ENCODE measurements at regions not wholly inside any gene's neighbourhood (a gene's known extent, or its start where the extent isn't known, plus 50 kb on each side); places are given as distances from the start of the nearest gene placed in this dataset.

DNA sequence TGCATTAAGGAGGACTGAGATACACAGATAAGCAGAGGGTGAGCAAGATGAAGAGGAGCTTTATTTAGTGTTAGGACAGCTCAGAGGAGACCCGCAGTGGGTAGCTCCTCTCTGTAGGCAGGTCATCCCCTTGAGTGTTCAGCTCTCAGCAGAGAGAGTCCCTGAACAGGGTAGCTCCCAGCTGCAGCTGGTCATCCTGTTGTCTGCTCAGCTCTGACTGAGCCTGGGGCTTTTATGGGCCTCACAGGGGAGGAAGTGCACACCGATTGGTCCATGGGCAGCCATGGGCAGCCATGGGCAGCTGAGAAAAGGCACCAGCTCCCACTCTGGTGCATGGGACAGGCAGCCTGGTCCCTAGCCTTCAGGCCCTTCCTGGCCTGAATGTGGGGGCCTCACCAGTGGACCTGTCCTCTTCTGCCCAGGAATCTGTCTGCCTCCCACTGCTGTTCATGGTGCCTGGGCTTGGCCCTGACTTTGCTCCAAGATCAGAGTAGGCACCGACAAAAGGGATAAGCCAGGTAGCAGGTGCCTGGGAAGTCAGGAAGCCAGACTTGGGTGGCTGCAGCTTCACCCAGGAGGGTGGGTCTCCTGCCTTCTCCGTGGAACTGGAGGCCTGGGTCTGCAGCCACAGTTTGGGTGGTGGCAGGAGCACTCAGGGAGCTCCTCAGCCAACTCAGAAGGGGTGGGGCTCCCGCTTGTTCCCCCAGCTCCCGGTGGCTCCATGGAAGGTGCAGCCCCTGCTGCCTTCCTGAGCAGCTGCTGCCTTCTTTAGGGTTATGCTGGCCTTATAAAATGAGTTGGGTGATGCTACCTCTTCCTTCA lies 54.7 kb downstream of the MYEOV start:
- no peak for DNase-seq (ENCODE audit: low read depth)

DNA sequence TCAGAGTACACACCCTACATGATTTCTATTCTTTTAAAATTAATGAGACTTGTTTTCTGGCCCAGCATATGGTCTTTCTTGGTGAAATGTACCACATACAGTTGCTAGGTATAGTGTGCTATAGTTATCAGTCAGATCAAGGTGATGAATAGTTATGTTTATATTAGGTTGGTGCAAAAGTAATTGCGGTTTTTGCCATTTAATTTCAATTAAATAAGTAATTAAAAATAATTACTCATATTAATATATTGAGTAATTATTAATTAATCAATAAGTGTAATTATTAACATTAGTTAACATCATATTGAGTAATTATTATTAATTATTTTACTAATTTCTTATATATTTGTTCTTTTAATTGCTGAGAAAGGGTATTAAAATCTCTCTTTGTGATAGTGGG lies 56.1 kb downstream of the MYEOV start:
- DNase-seq (ENCODE audit: low read depth), result no peak

DNA sequence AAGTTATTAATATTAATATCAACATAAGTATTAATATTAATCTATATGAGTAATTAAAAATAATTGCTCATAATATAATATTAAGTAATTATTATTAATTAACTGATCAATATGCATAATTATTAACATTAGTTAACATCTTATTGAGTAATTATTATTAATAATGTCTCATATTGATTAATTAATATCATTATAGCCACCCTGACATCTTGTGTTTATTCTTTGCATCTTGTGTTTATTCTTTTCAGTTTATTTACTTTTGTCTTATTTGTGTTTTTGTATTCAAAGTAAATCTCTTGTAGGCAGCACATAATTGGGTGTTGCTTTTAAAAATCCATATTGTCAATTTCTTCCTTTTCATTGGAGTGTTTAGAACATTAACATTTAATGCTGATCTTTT lies 56.6 kb downstream of the MYEOV start:
- no peak for DNase-seq (ENCODE audit: low read depth)

DNA sequence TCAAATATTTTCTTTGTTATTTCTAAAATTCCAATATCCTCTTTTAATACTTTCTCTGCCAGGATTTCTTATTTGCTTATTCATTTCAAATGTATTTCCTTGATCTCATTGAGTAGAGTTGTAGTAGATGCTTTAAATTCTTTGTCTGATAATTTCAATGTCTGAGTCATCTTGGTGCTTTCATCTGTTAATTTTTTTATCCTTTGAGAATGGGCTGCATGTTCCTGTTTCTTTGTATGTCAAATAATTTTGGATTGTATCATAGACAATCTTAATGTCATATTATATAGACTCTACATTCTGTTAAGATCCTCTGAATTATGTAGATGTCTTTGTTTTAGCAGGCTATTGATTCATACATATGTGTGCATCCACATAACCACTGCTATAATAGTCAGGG lies 57.5 kb downstream of the MYEOV start:
- peak; percentile 59 for DNase-seq (ENCODE audit: low read depth)

DNA sequence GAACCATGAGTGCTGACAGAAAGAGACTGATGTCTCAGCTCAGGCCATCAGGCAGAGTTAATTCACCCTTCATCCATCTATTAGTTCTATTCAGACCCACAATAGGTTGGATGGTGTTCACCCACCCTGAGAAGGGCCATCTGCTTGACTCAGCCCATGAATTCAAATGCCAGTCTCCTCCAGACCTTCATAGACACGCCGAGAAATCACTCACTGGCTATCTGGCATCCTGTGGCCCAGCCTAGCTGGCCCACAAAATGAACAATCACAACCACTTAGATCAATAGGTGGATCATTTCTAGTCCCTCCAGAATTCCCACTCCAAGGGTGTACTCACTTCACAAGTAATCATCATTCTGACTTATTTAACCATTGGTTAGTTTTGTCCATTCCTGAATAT lies 58.2 kb downstream of the MYEOV start:
- DNase-seq (ENCODE audit: low read depth), result no peak

DNA sequence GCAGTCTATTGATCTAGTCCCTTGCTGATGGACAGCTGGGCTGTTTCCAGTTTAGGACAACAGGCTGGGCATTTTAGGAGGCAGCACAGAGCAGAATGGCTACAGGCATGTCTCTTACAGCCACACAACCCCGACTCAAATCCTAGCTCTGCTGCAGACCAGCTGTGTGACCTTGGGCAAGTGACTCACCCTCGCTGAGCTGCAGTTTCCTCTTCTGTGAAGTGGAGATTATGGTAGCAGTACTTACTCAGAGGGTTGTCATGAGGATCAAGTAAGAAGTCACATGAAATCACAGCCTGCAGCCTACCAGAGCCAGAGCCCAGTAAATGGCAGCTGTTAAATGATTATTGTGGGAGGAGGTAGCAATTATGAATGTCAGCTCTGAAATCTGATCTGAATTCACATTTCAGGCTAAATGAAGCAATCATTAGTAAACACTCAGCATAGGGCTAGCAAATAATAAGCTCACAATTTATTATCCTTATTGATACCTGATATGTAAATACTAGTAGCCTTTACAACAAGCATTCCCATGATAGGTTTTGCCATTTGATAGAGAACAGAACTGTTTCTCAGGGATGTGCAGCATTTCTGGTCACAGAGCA lies 58.9 kb downstream of the MYEOV start:
- peak; percentile 79 for DNase-seq (ENCODE audit: low read depth)

DNA sequence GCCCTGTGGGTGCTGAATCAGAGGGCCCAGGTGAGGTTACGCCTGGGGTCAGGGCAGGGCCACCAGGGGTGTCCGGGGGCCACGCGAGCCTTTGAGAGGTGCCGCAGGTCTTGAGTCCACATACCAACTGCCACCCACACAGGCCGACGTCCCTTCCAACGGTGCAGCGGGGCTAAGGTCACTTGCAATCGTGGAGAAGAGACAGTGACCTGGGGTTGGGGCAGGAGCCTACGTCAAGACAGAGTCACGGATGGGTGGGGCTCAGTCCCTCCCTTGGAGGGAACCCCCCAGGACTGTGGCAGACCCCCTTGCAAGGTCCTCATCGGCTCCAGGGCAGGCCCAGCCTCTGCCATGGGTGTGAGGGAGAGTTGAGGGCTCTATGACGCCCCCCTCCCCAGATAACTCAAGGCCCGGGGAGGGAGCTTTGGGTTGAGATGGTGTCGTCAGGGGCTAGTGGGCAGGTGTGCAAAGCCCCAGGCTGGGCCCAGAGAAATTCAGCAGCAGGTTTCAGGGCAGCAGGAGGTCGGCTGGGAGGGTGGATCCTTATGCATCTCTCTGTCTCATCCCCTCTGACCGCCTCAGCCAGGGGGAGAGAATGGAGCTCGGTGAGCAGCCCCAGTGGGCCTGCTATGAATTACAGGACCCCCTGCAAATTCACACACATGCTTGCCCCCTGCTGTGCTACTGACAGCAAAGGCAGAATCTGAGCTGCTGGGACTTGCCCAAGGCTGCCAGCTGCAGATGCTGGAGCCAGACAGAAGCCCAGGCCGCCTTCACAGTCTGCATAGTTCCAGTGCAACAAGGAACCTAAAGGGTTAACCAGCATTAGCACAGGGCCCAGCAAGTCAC lies 60.0 kb downstream of the MYEOV start:
- DNase-seq (ENCODE audit: low read depth), result no peak

DNA sequence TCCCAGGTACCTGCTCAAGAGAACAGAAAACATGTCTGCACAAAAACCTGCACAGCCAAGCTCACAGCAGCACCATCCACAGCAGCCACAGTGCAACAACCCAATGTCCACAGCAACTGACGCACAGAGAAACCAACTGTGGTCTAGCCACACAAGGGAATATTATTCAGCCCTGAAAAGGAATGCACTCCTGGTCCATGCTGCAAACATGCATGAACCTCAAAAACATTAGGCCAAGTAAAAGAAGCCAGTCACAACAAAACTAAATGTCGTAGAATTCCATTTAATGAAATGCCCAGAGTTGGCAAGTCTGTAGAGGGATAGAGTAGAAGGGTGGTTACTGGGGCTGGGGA lies 60.6 kb downstream of the MYEOV start:
- no peak for DNase-seq (ENCODE audit: low read depth)

DNA sequence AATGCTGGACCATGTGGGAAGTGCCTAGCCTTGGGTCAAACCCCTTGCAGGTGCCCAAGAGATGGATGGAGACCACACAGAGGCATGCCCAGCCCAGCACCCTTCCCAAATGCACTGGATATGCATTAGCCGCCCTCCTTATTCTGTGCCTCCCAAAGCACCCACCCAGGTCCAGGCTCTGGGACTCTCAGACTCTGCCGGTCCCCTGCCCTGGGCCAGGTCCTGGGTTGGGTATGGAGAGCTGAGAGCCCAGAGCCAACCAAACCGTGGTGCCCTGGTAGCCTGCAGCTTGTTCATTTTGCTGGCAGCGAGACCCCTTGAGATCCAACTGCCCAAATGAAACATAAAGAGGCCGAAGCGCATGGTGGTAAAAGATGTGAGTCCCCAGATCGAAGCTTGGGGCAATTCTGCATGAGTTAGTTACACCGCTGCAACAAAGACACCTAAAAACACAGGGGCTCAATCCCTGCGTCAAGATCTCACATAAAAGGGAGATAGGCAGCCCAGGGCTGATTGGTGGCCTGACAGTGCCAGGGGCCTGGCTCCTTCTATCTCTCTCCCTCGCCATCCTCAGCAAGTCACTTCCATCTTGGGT lies 61.5 kb downstream of the MYEOV start:
- no peak for DNase-seq (ENCODE audit: low read depth)

DNA sequence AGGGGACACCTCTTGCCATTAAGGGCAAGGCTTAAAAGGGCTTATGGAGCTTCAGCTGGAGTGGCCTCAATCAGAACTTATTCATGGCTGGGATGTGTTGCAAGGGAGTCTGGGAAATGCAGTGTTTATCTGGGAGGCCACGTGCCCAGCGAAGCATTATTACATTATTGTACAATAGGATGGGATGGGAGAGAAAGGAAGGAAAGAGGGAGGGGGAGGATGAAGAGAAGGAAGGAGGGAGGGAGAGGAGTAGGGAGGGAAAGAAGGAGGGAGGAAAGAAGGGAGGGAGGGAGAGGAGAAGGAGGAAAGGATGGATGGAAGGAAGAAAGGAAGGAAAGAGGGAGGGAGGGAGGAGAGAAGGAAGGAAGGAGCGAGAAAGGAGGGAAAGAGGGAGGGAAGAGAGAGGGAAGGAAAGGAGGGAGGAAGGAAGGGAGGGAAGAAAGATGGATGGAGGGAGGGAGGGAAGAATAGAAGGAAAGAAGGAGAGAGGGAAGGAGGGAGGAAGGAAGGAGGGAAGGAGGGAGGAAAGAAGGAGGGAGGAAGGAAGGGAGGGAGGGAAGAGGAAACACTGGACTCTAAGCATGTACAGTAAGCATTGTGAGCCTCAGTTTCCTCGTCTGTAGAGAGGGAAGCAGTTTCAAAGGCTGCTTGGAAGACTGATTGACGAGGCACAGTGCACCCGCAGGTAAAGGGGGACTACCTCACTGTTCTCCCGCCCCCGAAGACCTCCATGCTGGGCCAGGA lies 62.2 kb downstream of the MYEOV start:
- DNase-seq (ENCODE audit: low read depth), result no peak

DNA sequence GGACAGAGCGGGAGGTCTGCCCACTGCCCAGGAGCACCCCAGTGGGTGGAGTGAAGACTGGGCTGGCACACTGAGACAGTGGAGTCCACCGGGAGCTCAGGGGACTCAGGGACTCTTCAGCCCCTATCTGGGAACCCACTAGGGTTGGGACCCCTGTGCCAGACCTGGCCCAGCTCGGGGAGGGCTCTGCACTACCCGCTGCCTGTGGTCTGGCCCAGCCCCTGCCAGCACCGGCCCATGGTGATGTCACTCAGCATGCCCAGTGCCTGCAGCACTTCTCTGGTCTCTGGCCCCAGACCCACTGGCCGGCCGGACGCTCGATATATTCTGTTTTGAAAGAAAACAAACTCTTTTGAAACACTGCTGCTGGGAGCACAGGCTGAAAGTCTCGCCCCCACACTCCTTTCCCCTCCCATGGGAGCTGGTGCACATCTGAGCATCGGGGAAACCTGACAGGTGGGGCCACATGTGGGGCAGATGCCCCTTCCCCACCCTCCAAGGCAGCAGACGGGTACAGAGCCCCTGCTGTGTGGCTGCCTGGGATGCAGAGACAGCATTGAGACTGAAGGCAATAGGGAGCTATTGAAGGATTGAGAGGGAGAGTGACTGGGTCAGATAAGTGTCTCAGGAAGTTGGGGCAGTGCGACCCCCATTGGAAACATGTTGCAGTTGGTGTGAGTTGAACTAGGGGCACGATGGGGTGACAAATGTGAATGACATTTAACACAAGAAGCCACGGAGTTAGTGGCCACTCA lies 62.9 kb downstream of the MYEOV start:
- no peak for DNase-seq (ENCODE audit: low read depth)

DNA sequence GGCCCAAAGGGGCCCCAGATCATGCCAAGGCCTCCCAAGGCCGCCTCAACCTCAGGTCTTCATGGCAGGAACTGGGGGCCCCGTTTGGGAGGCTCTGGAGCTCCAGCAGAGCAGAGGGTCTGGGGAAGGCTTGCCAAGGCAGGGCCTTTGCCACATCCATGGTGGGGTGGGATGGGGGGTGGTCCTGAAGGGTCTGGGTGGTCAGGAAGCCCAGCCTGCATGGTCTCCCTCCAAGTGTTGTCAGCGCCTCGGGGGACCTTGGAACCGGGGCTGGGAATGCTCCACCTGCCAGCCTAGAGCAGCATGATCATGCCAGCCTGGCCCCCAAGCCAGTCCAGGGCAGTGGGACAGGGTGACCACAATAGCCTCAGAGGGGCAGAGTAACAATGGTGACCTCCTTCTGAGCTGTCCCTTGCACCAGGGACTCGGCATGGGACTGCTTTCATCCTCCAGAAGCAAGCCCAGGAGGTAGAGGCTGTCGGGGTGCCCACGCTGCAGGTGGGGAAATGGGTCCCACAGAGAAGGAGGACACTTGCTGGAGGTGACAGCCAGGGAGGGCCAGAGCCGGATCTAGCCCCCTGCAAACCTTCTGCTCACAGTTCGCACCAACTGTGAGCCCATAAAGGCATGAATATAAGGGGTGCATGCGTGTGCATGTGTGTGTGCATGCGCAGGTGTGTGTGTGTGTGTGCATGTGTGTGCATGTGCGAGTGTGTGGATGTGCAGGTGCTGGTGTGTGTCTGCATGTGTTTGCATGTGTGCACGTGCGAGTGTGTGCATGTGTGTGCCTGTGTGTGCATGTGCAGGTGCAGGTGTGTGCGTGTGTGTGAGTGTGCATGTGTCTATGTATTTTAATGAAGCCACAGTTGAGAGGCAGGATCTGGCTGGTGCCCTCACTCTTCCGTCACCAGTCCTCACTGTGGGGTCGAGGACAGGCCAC lies 63.8 kb downstream of the MYEOV start:
- no peak for DNase-seq (ENCODE audit: low read depth)

DNA sequence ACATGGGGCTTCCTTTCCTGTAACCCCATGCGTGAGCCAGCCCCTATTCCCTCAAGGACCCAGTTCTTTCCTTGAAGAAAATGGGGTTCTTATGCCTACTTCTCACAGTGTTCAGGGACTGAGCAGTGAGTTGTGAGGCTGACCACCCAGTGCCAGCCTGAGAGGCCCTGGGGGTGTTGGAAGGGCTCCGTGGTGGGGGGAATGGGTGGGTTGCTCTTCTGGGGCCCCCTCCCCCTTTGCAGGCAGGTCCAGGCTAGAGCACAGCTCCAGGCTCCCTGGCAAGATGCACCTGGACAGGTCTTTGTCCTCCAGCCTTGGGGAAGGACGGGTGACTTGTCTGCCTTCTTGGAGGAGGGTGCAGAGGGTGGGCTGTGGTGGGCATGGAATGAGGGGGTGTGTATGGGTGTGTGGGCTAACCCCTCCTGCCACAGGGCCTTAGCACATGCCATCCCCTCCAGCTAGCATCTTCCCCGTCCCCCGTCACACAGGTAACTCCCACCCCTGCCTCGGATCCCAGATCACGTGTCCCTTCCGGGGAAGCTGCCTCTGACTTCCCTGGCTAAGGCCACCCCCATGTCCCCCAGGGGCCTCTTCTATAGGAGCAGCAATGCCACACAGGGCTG lies 64.6 kb downstream of the MYEOV start:
- no peak for DNase-seq (ENCODE audit: low read depth)

DNA sequence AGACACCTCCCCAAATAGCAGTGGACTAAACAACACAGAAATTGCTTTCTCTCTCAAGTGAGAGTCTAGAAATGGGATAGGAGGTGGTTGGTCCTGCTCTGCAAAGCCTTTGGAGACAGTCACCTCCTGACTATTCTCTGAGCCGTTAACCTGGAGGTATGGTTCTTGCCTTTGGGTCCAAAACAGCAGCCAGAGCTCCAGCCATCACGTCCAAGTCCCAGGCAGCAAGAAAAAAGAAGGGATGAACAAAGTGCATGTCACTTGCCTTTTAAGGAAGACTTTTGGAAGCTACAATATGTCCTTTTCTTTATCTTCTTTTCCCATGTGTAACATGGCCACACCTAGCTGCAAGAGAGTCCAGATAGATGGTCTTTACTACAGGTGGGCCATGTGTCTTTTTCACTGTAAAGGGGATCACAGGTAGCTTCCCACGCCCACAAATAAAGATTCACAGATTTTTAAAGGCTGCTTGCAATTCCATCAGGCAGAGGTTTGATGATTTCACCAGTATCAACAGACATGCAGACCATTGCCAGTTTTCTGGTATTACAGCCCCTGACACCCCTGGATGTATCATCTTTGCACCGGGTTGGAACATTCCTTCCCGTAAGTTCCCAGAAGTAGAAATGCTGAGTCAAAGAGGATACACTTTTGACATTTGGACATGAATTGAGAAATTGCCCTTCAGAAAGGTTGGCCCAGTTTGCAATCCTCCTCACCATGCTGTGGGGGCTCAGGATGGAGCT lies 66.0 kb downstream of the MYEOV start:
- DNase-seq (ENCODE audit: low read depth), result no peak

DNA sequence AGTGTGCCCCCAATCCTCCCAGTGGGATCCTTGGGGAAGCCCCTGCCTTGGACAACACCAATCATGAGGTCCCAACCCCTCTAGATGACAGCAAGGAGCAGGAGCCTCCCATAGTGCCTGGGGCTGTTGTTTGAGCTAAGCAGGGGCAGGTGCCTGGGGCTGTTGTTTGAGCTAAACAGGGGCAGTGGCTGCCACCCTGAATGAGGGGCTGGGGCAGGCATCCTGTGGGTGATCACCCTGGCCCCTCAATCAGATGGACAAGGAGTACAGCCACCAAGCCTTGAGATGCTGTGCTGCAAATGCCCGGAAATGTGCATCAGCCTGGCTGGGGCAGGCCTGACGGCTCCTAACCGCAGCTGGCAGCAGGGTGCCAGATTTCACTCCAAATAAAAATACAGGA lies 66.7 kb downstream of the MYEOV start:
- DNase-seq (ENCODE audit: low read depth), result no peak

DNA sequence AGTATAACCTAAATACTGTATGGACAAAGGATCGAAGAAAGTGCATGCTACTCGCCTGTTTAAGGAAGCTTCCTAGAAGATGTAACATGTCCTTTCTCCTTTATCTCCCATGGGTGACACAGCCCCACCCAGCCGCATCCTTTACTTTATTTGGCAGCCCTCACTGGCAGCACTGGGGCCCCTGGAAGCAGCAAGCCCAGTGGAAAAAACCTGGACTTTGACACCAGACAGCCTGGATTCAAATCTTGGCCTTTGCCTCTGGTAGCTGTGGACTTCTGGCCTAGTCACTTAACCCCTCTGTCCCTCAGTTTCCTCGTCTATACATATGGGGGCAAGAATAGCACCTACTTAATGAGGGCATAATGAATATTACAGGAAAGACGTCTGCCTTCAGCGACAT lies 67.1 kb downstream of the MYEOV start:
- DNase-seq (ENCODE audit: low read depth), result no peak

DNA sequence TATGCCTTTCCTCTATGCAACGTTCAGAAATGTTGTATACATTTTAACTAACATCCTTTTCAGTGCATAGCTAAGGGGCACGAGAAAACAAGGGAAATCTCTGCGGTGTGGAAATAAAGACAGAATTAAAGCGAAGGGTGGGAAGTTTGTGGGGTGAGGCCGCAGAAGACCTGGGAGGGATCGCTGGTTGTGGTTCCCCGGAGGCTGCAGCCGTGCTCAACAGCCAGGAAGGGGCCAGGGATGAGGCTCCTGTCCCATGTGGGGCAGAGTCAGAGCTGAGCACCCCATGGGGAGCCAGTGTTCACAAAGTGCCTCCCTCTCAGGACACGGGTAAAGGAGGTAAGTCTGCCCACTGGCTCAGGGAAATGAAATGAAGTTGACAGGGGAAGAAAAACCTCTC lies 67.5 kb downstream of the MYEOV start:
- DNase-seq (ENCODE audit: low read depth), result no peak

DNA sequence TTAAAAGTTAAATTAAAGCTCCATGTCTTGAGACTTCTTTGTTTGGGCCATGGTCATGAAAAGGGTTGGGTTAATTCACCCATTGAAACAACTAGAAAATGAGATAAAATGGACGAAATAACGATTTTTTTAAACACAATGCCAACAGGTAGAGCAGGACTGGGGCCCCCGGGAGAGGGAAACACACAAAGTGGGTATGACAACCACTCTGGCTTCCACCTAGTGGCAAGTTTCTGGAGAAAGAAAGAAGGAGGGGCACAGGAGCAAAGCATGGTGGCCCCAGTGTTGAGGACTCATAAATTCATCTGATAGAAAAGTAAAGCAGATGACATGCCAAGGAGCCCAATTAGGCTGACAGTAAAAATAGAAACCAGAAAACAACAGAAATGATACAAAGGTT lies 68.4 kb downstream of the MYEOV start:
- no peak for DNase-seq (ENCODE audit: low read depth)

DNA sequence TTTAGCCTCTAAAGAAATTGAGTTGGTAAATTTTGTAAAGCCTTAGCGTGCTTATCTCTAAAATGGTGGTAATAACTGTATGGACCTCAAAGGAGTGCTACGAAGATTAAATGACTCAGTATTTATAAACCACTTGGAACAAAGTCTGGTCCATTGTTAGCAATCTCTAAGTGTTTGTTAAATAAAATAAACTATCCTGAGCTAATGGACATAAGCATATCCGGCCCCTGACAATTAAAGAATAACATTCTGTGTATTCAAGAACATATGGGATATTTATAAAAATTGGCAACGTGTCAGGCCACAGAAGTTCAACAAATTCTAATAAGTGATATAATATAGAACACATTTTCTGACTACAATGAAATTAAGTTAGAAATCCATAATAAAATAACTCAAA lies 71.0 kb downstream of the MYEOV start:
- DNase-seq (ENCODE audit: low read depth), result no peak

Data from GM04503 (cell line).